ENCODE measurements at regions not wholly inside any gene's neighbourhood (a gene's known extent, or its start where the extent isn't known, plus 50 kb on each side); places are given as distances from the start of the nearest gene placed in this dataset.

- Histone ChIP-seq H3K27ac (no peak overlapping the region), H3K4me3 (no peak overlapping the region), H3K9me3 (no peaks in the 10 kb centered on the region), H3K36me3 (no peaks in the 10 kb centered on the region), H3K4me1 (ENCODE audit: control insufficient read depth in 1 of 2, low read depth in 2 of 2) (no peaks in the 10 kb centered on the region), H3K27me3 (replicated peaks; ENCODE audit: insufficient read depth) (no peaks in the 10 kb centered on the region)
- DNase-seq (ENCODE audit: low spot score) (no peak), ATAC-seq (ENCODE audit: insufficient number of reproducible peaks, low FRiP score, low read depth) (no peak)
- TF ChIP-seq CTCF (IDR thresholded peaks at IDR 0.05): no peak
Observed at GRCh38 chr3:5564278-5564666, 376.8 kb downstream of the EDEM1 start.

GRCh38 chr3:5565026-5565425, 377.5 kb downstream of the EDEM1 start:
- no peaks in the 10 kb centered on the region for H3K9me3 ChIP-seq
- H3K4me3 ChIP-seq: no peak overlapping the region
- H3K36me3 ChIP-seq: no peaks in the 10 kb centered on the region
- no peaks in the 10 kb centered on the region for H3K4me1 ChIP-seq (ENCODE audit: control insufficient read depth in 1 of 2, low read depth in 2 of 2)
- H3K27ac ChIP-seq: no peak overlapping the region
- no peak for DNase-seq (ENCODE audit: low spot score)
- TF ChIP-seq CTCF (IDR thresholded peaks at IDR 0.05): no peak
- H3K27me3 ChIP-seq (replicated peaks; ENCODE audit: insufficient read depth): no peaks in the 10 kb centered on the region
- no peak for ATAC-seq (ENCODE audit: insufficient number of reproducible peaks, low FRiP score, low read depth)

GRCh38 chr3:5567113-5567512, 379.6 kb downstream of the EDEM1 start:
- Histone ChIP-seq H3K27ac (no peak overlapping the region), H3K4me3 (no peak overlapping the region), H3K27me3 (replicated peaks; ENCODE audit: insufficient read depth) (no peaks in the 10 kb centered on the region), H3K36me3 (no peaks in the 10 kb centered on the region), H3K9me3 (no peaks in the 10 kb centered on the region), H3K4me1 (ENCODE audit: control insufficient read depth in 1 of 2, low read depth in 2 of 2) (no peaks in the 10 kb centered on the region)
- ATAC-seq (ENCODE audit: insufficient number of reproducible peaks, low FRiP score, low read depth) (no peak), DNase-seq (ENCODE audit: low spot score) (no peak)
- no peak for TF ChIP-seq CTCF (IDR thresholded peaks at IDR 0.05)

- Histone ChIP-seq H3K4me3 (no peak overlapping the region), H3K27ac (no peak overlapping the region), H3K9me3 (no peaks in the 10 kb centered on the region), H3K36me3 (no peaks in the 10 kb centered on the region), H3K27me3 (replicated peaks; ENCODE audit: insufficient read depth) (no peaks in the 10 kb centered on the region), H3K4me1 (ENCODE audit: control insufficient read depth in 1 of 2, low read depth in 2 of 2) (no peaks in the 10 kb centered on the region)
- ATAC-seq (ENCODE audit: insufficient number of reproducible peaks, low FRiP score, low read depth) (no peak), DNase-seq (ENCODE audit: low spot score) (no peak)
- TF ChIP-seq CTCF (IDR thresholded peaks at IDR 0.05): no peak
Observed at GRCh38 chr3:5568451-5568850, 380.9 kb downstream of the EDEM1 start.

- Histone ChIP-seq H3K27me3 (replicated peaks; ENCODE audit: insufficient read depth) (no peaks in the 10 kb centered on the region), H3K27ac (no peak overlapping the region), H3K4me3 (no peak overlapping the region), H3K4me1 (ENCODE audit: control insufficient read depth in 1 of 2, low read depth in 2 of 2) (no peaks in the 10 kb centered on the region), H3K36me3 (no peaks in the 10 kb centered on the region), H3K9me3 (no peaks in the 10 kb centered on the region)
- no peak for TF ChIP-seq CTCF (IDR thresholded peaks at IDR 0.05)
- DNase-seq (ENCODE audit: low spot score) (no peak), ATAC-seq (ENCODE audit: insufficient number of reproducible peaks, low FRiP score, low read depth) (no peak)
Observed at GRCh38 chr3:5569152-5569551, 381.6 kb downstream of the EDEM1 start.
